Renal cortex interstitium (tissue), 11 donors: ENCODE measurements at regions not wholly inside any gene's neighbourhood (a gene's known extent, or its start where the extent isn't known, plus 50 kb on each side); places are given as distances from the start of the nearest gene placed in this dataset.

Experiments used
- DNase-seq, 11 donors: peaks; one replicate each; pipeline ENCODE4 v3.0.0-alpha.2; 2013; ENCODE audit warnings: low read depth in 9 of 11, low spot score in 4 of 11; ENCODE audit errors: extremely low read depth in 1 of 11

DNA sequence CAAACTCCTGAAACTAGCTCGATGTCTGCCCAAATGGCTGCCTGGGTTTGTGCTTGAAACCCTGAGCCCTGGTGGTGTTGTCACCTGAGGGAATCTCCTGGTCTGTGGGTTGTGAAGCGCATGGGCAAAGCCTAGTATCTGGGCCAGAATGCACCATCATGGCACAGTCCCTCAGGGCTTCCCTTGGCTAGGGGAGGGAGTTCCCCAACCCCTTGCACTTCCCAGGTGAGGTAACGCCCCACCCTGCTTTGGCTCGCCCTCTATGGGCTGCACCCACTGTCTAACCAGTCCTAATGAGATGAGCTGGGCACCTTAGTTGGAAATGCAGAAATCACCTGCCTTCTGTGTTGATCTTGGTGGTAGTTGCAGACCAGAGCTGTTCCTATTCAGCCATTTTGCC, 152.9 kb upstream of the MAP3K7 start:
- no peak for DNase-seq

DNA sequence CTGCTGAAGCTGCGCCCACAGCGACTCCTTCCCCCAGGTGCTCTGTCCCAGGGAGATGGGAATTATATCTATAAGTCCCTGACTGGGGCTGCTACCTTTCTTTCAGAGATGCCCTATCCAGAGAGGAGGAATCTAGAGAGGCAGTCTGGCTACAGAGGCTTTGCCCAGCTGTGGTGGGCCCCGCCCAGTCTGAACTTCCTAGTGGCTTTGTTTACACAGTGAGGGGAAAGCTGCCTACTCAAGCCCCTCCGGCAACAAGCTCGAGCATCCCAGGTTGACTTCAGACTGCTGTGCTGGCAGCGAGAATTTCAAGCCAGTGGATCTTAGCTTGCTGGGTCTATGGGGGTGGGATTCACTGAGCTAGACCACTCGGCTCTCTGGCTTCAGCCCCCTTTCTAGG, 152.5 kb upstream of the MAP3K7 start:
- DNase-seq, result no peak

DNA sequence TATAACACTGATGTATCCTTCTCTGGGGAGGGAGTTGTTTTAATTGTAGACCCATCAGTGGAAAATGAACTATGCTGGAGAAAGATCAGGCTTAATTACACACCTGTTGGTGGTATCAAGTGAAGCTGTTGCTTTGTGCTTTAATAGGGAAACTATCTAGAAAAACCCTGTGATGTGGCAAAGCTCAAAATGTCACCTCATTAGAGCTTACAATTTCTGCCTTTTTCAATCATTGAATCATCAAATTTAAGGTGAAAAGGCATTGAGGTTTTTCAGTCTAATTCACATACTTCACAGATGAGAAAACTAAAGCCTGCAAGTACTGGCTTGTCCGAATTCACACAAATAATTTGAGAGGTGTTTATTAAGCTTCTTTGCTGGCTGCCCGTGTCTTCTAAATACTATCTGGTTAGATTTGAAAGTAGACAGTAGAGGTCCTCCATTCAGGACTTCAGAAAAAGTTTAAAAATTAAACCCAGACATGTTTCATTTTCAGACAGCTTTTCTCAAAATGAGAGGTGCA, 143.3 kb upstream of the MAP3K7 start:
- DNase-seq, result no peak

DNA sequence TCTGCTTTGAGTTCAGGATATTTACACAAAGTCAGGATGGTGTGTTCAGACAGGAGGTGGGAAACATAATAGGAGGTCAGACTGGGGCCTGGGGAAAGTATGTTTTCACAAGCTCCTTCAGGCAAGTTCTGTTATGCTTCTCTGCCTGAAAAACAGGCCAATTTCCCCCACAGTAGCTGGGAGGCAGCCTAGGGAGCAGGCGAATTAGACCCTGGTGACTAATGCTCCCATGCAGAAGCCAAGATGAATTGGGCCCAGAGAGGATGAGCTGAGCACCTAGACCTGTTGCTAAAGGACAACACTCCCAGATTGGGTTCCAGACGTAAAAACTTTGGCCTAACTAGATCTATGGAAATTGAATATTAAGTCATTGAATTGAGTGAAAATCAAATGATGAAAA, 142.2 kb upstream of the MAP3K7 start:
- no peak for DNase-seq

DNA sequence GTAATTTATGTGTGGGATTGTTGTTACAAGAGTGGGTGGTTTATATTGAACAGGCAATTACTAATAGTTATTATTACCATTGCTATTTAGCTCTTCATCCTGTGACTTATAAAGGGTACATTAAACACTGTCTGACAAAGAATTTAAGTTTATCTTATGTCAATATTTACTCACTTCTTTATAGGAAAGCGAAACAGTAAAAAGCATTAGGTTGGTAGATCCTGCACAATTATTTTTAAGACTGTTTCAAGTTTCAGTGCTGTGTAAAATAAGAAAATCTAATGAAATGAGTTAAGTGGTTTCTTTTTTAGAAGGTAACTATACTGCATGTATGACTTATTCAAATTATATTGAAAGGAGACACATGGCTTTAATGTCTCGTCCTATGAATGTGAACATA, 135.8 kb upstream of the MAP3K7 start:
- no peak for DNase-seq

- DNase-seq, result no peak
These were observed 133.5 kb upstream of the MAP3K7 start for GRCh38 chr6:90720404-90720803.

DNA sequence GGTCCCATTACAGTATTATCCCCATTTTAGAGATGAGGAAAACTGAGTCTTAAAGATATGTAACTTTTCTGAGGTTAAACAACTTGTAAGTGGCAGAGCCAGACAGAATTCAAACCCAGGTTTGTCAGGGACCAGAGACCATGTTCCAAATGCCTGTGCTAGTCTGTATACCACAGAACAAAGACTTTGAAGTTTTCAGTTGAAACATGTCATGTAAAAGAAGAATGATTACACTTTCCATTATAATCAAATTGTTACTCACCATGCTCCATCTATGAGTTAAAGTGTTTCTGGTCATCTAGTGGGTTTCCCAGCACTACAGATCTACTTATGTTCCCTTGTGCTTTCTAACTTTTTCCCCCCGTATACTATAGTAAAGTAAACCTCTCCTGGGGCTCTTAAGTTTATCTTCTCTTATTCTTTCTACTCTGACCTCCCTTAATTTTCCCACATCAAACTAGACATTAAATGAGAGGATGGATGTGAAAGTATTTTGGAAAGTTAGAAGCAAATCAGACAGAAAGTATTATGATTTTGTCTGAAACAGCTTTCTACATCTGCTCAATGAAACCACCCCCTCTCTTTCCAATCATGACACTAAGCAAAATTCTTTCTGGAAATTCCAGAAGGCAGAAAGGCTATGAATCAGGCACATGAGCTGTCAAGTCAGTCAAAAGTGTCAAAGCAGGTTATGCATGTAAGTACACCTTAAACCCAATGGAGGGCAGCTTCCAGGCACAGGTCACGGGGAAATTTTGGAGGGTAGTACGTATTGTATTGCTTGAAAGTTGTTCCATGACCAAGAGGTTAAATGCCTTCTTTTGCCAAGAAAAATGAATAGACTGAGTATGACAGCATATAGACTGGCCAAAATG, 132.7 kb upstream of the MAP3K7 start:
- no peak for DNase-seq

GRCh38 chr6:90716376-90716775, 129.5 kb upstream of the MAP3K7 start:
- DNase-seq, result no peak

GRCh38 chr6:90715093-90715655, 128.3 kb upstream of the MAP3K7 start:
- DNase-seq, result no peak

GRCh38 chr6:90714319-90714718, 127.4 kb upstream of the MAP3K7 start:
- no peak for DNase-seq

GRCh38 chr6:90712114-90712513, 125.2 kb upstream of the MAP3K7 start:
- DNase-seq, result peak in 2 of 11 donors; percentile 53 to 56

DNA sequence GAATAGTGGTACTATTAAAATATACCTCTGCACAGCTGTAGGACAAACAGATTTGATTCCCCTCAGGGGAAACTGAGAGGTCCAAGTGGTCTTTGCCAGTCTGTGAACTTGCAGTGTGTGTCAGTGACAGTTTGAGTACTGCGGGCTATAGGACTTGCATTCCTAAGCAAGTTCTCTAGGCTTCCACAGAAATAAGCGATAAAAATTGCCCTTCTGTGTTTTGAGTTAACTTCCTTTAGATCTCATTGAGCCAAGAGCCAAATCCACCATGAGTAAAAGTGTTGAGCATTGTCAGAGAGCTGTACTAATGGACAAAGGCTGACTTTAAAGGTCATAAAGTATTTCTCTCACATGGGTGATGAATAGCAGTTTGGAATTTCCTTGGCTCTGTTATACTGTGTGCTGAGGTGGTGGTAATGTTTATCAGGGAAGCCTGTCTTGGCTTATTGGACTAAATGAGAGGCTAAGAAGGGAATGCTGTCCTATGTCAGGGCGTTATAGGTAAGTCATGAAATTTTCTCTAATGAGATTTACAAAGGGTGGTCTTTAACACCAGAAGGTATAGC, 122.6 kb upstream of the MAP3K7 start:
- no peak for DNase-seq

DNA sequence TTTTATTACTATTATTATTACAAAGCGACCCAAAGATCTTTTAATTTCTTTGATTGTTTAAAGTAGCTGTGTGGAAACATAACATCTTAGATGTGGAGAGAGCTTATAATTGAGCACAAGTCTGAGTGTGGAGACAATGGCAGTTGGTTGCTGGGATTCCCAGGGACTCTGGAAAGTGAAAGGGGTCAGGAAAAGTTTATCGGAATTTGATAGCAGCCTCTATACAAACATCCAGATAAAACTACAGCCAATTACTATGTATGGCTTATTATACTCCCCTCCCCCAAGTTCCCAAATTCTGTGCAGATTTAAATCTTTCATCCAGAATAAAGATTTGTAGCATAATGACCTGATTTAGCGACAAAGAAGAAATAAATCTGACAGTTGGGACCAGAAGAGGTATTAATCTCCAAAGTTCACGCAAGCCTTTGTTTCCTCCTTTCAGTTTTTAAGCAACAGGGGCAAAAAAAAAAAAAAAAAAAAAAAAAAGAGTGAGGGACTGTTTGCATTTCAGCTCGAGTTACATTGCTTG, 121.4 kb upstream of the MAP3K7 start:
- peak in 3 of 11 donors; percentile 47 to 53 (median 47) for DNase-seq

DNA sequence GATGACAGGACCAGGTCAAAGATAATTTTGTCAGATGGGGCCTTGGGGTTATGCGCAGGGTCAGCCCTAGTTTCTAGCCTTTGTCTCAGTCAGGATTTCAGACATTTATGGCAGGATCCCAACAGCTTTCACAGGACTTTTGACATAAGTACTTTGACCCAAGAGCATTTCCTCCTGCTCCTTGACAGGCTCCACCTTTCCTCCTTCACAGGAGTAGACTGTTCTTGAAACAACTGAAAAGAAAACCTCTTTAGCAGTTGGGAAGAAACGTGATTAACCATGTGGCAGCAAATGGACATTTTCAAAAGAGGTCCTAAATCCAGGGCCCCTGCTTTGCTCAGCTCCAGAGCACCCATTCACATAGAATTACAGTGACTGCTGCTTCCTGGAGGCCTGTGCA, 120.4 kb upstream of the MAP3K7 start:
- no peak for DNase-seq

DNA sequence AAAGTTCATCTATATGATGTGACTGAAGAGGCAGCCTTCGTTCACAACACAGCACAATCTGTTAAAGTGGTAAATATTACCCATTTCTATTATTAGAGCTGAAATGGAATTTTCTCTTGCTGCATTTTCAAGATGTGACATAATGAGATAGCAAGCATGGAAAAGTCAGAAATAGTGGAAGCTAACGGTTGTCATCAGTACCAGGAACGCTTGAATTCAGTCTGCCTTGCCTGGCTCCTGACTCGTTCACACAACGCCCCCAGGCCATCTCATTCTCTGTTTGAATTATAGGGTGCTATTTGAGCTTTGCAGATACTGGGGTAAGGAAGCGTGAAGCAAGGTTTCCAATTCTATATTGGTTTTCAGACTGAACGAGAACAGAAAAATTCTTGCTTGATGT, 116.5 kb upstream of the MAP3K7 start:
- no peak for DNase-seq

- DNase-seq, result no peak
These were observed 115.1 kb upstream of the MAP3K7 start for GRCh38 chr6:90701926-90702325.

DNA sequence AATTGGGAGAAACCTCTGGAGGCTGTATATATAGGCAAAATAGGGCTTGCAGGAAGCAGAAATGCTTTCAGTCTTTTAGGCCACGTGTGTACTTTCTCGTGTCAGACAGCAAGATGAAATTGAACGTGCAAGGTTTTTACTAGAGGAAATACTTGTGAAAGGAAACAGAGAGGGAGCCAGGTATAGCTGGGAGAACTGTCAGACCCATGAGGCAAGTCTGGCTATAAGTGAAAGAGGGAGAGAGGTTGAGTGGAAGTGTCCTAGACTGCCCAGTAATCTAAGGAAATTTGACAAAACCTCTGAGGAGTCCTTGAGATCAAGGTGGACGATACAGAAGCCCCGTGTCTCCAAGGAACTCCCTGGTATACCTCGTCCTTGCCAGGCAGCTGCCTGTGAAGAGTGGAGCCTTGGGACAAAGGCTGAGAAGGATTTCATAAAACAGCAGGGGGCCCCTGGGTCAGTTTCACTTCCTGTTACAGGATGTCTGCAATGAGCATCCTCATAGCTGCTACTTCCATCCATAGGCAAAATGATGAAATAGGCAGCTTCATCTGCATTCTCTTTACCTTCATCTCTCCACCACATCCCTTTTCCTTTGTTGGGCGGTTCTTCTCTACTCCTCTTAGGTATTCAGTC, 114.4 kb upstream of the MAP3K7 start:
- no peak for DNase-seq

DNA sequence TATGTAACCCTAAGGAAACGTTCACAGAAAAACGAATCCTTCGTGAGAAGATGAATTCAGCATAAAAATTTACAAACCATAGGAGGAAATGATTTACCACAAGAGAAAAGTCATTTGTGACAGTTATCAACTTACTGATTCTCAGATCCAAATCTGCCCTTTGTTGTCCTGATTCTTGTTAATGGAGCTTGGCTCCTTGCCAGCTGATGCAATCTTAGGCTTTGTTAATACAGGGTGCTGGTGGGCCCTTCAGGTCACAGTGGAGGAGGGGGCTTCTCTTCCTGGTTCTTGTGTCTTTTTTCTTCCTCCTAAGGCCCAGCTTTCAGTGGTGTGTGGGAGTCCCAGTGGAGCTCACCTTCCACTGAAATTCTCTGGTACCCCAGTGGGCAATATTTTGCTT, 108.4 kb upstream of the MAP3K7 start:
- no peak for DNase-seq

DNA sequence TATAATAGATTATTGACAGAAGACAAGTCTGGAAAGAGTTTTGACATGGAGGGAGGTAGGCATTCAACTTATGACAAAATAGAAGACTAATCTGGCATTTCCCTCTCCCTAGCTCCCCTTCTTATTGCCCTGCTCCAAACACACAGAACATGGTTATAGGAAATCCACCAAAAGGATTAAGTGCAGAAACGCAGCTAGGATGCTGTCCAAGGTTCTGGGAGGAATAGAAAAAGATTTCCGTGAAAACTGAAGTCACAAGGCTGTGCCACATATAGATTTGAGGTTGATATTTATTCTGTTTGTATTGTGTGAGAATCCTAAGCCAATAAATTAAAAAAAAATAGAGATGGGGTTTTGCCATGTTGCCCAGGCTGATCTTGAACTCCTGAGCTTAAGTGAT, 107.9 kb upstream of the MAP3K7 start:
- no peak for DNase-seq

DNA sequence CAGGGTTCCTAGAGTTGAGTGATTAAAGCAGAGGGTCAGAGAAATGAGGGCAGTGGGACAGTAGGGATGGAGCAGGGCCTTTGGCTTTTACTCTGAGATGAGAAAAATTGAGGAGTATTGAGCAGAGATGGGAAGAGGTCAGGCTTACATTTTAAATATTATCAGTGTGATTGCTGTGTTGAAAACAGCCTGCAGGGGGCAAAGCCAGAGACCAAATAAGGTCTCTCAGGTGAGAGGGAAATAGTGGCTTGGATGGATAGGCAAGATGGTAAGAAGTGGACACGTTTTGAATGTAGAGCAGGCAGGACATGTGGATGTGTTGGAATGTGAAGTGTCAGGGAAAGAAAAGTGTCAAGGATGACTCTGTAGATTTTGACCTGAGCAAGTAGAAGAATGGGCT, 105.0 kb upstream of the MAP3K7 start:
- DNase-seq, result no peak
